ENCODE measurements at regions not wholly inside any gene's neighbourhood (a gene's known extent, or its start where the extent isn't known, plus 50 kb on each side); places are given as distances from the start of the nearest gene placed in this dataset.

GRCh38 chr7:97405835-97406234 is 288.3 kb downstream of the SDHAF3 start:
- Mint-ChIP-seq H3K36me3 (no peaks in the 10 kb centered on the region), H3K9me3 (peaks cover 0 to 4% (median 3%) of the 10 kb centered on the region in 7 donors)
- DNase-seq = no peak

GRCh38 chr7:97407106-97407505 is 289.6 kb downstream of the SDHAF3 start:
- H4K20me1 ChIP-seq (ENCODE audit: insufficient read depth, low read length) = no peaks in the 10 kb centered on the region
- H3K9me3 ChIP-seq (replicated peaks in 1 of 2; ENCODE audit: control insufficient read depth in 1 of 2, insufficient read depth in 1 of 2, low read length in 2 of 2) = no peaks in the 10 kb centered on the region
- DNase-seq = no peak
- H3K4me1 ChIP-seq (ENCODE audit: control insufficient read depth in 1 of 2, insufficient read depth in 2 of 2, low read length in 2 of 2) = no peaks in the 10 kb centered on the region
- H3K27ac Mint-ChIP-seq = no peak overlapping the region
- no peaks in the 10 kb centered on the region for H3K4me1 Mint-ChIP-seq
- no peaks in the 10 kb centered on the region for H3K79me2 ChIP-seq (ENCODE audit: insufficient read depth, low read length)
- TF ChIP-seq CTCF (IDR thresholded peaks at IDR 0.05) = no peak
- H3K9me3 Mint-ChIP-seq = peaks cover 0 to 8% (median 4%) of the 10 kb centered on the region in 7 donors
- no peak overlapping the region for H3K4me3 ChIP-seq (replicated peaks in 1 of 3; ENCODE audit: low read depth in 2 of 3, low read length in 3 of 3)
- H2AFZ ChIP-seq (ENCODE audit: insufficient read depth, low read depth, low read length, poor library complexity, severe bottlenecking) = no peak overlapping the region
- no peaks in the 10 kb centered on the region for H3K27me3 ChIP-seq (ENCODE audit: control insufficient read depth in 2 of 2, insufficient read depth in 2 of 2, low read length in 2 of 2)
- peaks cover 0 to 2% (median 0%) of the 10 kb centered on the region in 3 donors for H3K27me3 Mint-ChIP-seq (ENCODE audit: low read depth in 3 of 3)
- intact Hi-C loops (cut with micrococcal nuclease) = no loop called here
- H3K36me3 Mint-ChIP-seq = no peaks in the 10 kb centered on the region
- no peak overlapping the region for H3K9ac ChIP-seq (ENCODE audit: insufficient read depth, low read length, poor library complexity, severe bottlenecking)
- no peak overlapping the region for H3K27ac ChIP-seq (ENCODE audit: low read depth in 1 of 2, low read length in 2 of 2)
- no peaks in the 10 kb centered on the region for H3K36me3 ChIP-seq (replicated peaks in 1 of 2; ENCODE audit: control insufficient read depth in 1 of 2, insufficient read depth in 2 of 2, low read length in 2 of 2)
- no peak overlapping the region for H3K4me3 Mint-ChIP-seq
- H3K4me2 ChIP-seq (replicated peaks; ENCODE audit: extremely low read depth, low read length, poor library complexity, severe bottlenecking) = no peak overlapping the region

More at GRCh38 chr7:97405835-97406234, 288.3 kb downstream of the SDHAF3 start:
- TF ChIP-seq CTCF (IDR thresholded peaks at IDR 0.05) = no peak
- Histone ChIP-seq H3K27ac (ENCODE audit: low read depth in 1 of 2, low read length in 2 of 2) (no peak overlapping the region), H4K20me1 (ENCODE audit: insufficient read depth, low read length) (no peaks in the 10 kb centered on the region), H3K27me3 (ENCODE audit: control insufficient read depth in 2 of 2, insufficient read depth in 2 of 2, low read length in 2 of 2) (no peaks in the 10 kb centered on the region), H3K4me2 (replicated peaks; ENCODE audit: extremely low read depth, low read length, poor library complexity, severe bottlenecking) (no peak overlapping the region), H3K9ac (ENCODE audit: insufficient read depth, low read length, poor library complexity, severe bottlenecking) (no peak overlapping the region), H3K79me2 (ENCODE audit: insufficient read depth, low read length) (no peaks in the 10 kb centered on the region), H3K9me3 (replicated peaks in 1 of 2; ENCODE audit: control insufficient read depth in 1 of 2, insufficient read depth in 1 of 2, low read length in 2 of 2) (no peaks in the 10 kb centered on the region), H3K4me3 (replicated peaks in 1 of 3; ENCODE audit: low read depth in 2 of 3, low read length in 3 of 3) (no peak overlapping the region), H2AFZ (ENCODE audit: insufficient read depth, low read depth, low read length, poor library complexity, severe bottlenecking) (no peak overlapping the region), H3K36me3 (replicated peaks in 1 of 2; ENCODE audit: control insufficient read depth in 1 of 2, insufficient read depth in 2 of 2, low read length in 2 of 2) (no peaks in the 10 kb centered on the region), H3K4me1 (ENCODE audit: control insufficient read depth in 1 of 2, insufficient read depth in 2 of 2, low read length in 2 of 2) (no peaks in the 10 kb centered on the region)
- intact Hi-C loops (cut with micrococcal nuclease) = no loop called here
- no CpG with 5 or more reads among the region's 3 CpGs for WGBS (ENCODE audit: insufficient coverage)
- no peaks in the 10 kb centered on the region for H3K4me1 Mint-ChIP-seq
- no peak overlapping the region for H3K27ac Mint-ChIP-seq
- no peak overlapping the region for H3K4me3 Mint-ChIP-seq
- H3K27me3 Mint-ChIP-seq (ENCODE audit: low read depth in 3 of 3) = peaks cover 0 to 2% (median 0%) of the 10 kb centered on the region in 3 donors

Data from CD14-positive monocyte (primary cell).